Transverse colon (tissue), 4 donors: ENCODE measurements at regions not wholly inside any gene's neighbourhood (a gene's known extent, or its start where the extent isn't known, plus 50 kb on each side); places are given as distances from the start of the nearest gene placed in this dataset.

Source experiments
- CTCF ChIP-seq, 5 experiments: fragments of 200-600 bp in 3 of 5; fragments of 450-650 bp in 2 of 5; sonication (generic) in 3 of 5; IDR thresholded peaks; 1 replicate in 2 of 5; 2 replicates in 3 of 5; pipeline ENCODE4 v1.5.1; 2016 to 2017; ENCODE audit warnings: antibody characterized with exemption in 5 of 5, inconsistent platforms in 3 of 5, mild to moderate bottlenecking in 2 of 5, moderate library complexity in 1 of 5
- EP300 ChIP-seq: sonication (generic); formaldehyde crosslinking; IDR thresholded peaks from one replicate; pipeline ENCODE4 v1.6.1; 2017; ENCODE audit warnings: antibody characterized with exemption, low read depth
- POLR2AphosphoS5 ChIP-seq, 3 donors: sonication (generic); formaldehyde crosslinking; IDR thresholded peaks; one replicate each; pipeline ENCODE4 v1.6.1; 2016; ENCODE audit warnings: antibody characterized with exemption in 3 of 3

GRCh38 chr9:129481810-129482511 is 138.9 kb downstream of the C9orf50 start:
- peak in 2 of 5 experiments; percentile 2 to 11 for TF ChIP-seq CTCF (IDR thresholded peaks at IDR 0.05)
- TF ChIP-seq EP300 = no peak
- TF ChIP-seq POLR2AphosphoS5 (IDR thresholded peaks at IDR 0.05) = no peak
